ENCODE measurements at regions not wholly inside any gene's neighbourhood (a gene's known extent, or its start where the extent isn't known, plus 50 kb on each side); places are given as distances from the start of the nearest gene placed in this dataset.

DNA sequence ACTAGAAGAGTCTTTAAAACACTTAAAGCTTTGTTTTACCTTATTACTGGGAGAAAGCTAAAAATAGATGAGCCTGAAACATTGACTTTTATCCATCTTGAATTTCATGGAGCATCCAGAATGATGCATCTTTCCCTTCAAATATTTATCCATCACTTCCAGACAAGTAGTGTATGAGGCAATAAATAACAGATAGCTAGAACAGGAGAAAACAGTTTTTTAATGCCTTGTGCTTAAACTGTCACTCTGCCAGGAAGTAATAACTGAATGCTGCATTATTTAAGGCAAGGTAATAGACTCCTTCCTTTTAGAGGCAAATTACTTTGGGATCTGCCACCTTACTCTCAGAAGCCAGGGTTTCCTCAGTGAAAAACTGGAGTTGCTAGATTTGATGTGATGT is 225.8 kb upstream of the NAALADL2 start:
- H3K27me3 Mint-ChIP-seq (ENCODE audit: insufficient read depth): no peaks in the 10 kb centered on the region
- no peaks in the 10 kb centered on the region for H3K36me3 Mint-ChIP-seq (ENCODE audit: low read depth)
- H3K4me3 Mint-ChIP-seq: no peak overlapping the region
- DNase-seq: no peak
- TF ChIP-seq, protein P1, sequence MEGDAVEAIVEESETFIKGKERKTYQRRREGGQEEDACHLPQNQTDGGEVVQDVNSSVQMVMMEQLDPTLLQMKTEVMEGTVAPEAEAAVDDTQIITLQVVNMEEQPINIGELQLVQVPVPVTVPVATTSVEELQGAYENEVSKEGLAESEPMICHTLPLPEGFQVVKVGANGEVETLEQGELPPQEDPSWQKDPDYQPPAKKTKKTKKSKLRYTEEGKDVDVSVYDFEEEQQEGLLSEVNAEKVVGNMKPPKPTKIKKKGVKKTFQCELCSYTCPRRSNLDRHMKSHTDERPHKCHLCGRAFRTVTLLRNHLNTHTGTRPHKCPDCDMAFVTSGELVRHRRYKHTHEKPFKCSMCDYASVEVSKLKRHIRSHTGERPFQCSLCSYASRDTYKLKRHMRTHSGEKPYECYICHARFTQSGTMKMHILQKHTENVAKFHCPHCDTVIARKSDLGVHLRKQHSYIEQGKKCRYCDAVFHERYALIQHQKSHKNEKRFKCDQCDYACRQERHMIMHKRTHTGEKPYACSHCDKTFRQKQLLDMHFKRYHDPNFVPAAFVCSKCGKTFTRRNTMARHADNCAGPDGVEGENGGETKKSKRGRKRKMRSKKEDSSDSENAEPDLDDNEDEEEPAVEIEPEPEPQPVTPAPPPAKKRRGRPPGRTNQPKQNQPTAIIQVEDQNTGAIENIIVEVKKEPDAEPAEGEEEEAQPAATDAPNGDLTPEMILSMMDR (IDR thresholded peaks at IDR 0.05): no peak
- no peak overlapping the region for H3K27ac Mint-ChIP-seq
- no peaks in the 10 kb centered on the region for H3K9me3 Mint-ChIP-seq
- H3K4me1 Mint-ChIP-seq (ENCODE audit: low read depth): no peaks in the 10 kb centered on the region

- Mint-ChIP-seq H3K36me3 (ENCODE audit: low read depth) (no peaks in the 10 kb centered on the region), H3K27ac (no peak overlapping the region), H3K27me3 (ENCODE audit: insufficient read depth) (no peaks in the 10 kb centered on the region), H3K4me3 (no peak overlapping the region), H3K9me3 (no peaks in the 10 kb centered on the region), H3K4me1 (ENCODE audit: low read depth) (no peaks in the 10 kb centered on the region)
- TF ChIP-seq, protein P1 (IDR thresholded peaks at IDR 0.05): no peak
- no peak for DNase-seq
Measured at GRCh38 chr3:174636451-174636850, 222.7 kb upstream of the NAALADL2 start.

- no peaks in the 10 kb centered on the region for H3K36me3 Mint-ChIP-seq (ENCODE audit: low read depth)
- H3K4me1 Mint-ChIP-seq (ENCODE audit: low read depth): no peaks in the 10 kb centered on the region
- H3K9me3 Mint-ChIP-seq: no peaks in the 10 kb centered on the region
- H3K27ac Mint-ChIP-seq: no peak overlapping the region
- TF ChIP-seq, protein P1 (IDR thresholded peaks at IDR 0.05): no peak
- H3K4me3 Mint-ChIP-seq: no peak overlapping the region
- no peaks in the 10 kb centered on the region for H3K27me3 Mint-ChIP-seq (ENCODE audit: insufficient read depth)
- no peak for DNase-seq
Measured at GRCh38 chr3:174639406-174639805, 219.7 kb upstream of the NAALADL2 start.

- H3K27me3 Mint-ChIP-seq (ENCODE audit: insufficient read depth): no peaks in the 10 kb centered on the region
- H3K36me3 Mint-ChIP-seq (ENCODE audit: low read depth): no peaks in the 10 kb centered on the region
- H3K4me1 Mint-ChIP-seq (ENCODE audit: low read depth): no peaks in the 10 kb centered on the region
- no peak overlapping the region for H3K4me3 Mint-ChIP-seq
- no peak overlapping the region for H3K27ac Mint-ChIP-seq
- TF ChIP-seq, protein P1 (IDR thresholded peaks at IDR 0.05): no peak
- DNase-seq: no peak
- H3K9me3 Mint-ChIP-seq: no peaks in the 10 kb centered on the region
Measured at GRCh38 chr3:174639970-174640369, 219.2 kb upstream of the NAALADL2 start.

DNA sequence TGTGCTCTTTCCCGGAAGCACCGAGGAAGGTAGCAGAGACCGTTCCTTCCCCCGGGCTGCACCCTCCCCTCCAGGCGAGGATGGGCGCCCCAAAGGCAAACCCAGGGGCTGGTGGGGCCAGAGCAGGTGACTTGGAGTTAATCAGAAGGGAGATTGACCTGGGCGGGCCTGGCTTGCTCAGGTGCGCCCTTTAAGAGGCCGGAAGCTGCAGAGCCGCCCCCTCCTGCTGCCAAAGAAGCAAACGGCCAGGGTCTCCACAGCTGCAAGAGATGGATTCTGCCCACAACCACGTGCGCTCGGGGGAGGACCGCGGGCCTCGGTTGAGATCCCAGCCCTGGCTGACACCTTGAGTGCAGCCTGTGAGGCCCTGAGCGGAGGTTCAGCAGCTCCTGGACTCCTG is 218.2 kb upstream of the NAALADL2 start:
- H3K36me3 Mint-ChIP-seq (ENCODE audit: low read depth): no peaks in the 10 kb centered on the region
- H3K27ac Mint-ChIP-seq: no peak overlapping the region
- TF ChIP-seq, protein P1 (IDR thresholded peaks at IDR 0.05): no peak
- no peaks in the 10 kb centered on the region for H3K4me1 Mint-ChIP-seq (ENCODE audit: low read depth)
- DNase-seq: no peak
- H3K27me3 Mint-ChIP-seq (ENCODE audit: insufficient read depth): no peaks in the 10 kb centered on the region
- H3K9me3 Mint-ChIP-seq: no peaks in the 10 kb centered on the region
- H3K4me3 Mint-ChIP-seq: no peak overlapping the region

GRCh38 chr3:174644287-174644686 is 214.8 kb upstream of the NAALADL2 start:
- Mint-ChIP-seq H3K36me3 (ENCODE audit: low read depth) (no peaks in the 10 kb centered on the region), H3K27ac (no peak overlapping the region), H3K4me1 (ENCODE audit: low read depth) (no peaks in the 10 kb centered on the region), H3K4me3 (no peak overlapping the region), H3K27me3 (ENCODE audit: insufficient read depth) (no peaks in the 10 kb centered on the region), H3K9me3 (no peaks in the 10 kb centered on the region)
- TF ChIP-seq, protein P1 (IDR thresholded peaks at IDR 0.05): no peak
- no peak for DNase-seq
